GM18508 (cell line): ENCODE measurements at regions not wholly inside any gene's neighbourhood (a gene's known extent, or its start where the extent isn't known, plus 50 kb on each side); places are given as distances from the start of the nearest gene placed in this dataset.
"Not testable (repeated sequence)": the region's sequence is repeated elsewhere in the genome, so short reads cannot be mapped to it uniquely, and the experiment has no call there.

Experiments used
- ATAC-seq: cut with Tn5 transposase; IDR thresholded peaks from one replicate; pipeline ENCODE4 v1.9.1; 2021; ENCODE audit warnings: moderate number of reproducible peaks; ENCODE audit not compliant: insufficient read depth, unreplicated experiment

- ATAC-seq: no peak
Measured at GRCh38 chr4:19213388-19213787, 1038.3 kb upstream of the SLIT2 start.

GRCh38 chr4:19205853-19206252 lies 1045.9 kb upstream of the SLIT2 start:
- ATAC-seq: no peak

GRCh38 chr4:19197838-19198237 lies 1053.9 kb upstream of the SLIT2 start:
- not testable (repeated sequence) for ATAC-seq

- ATAC-seq: no peak
Measured at GRCh38 chr4:19195696-19196095, 1056.0 kb upstream of the SLIT2 start.

- no peak for ATAC-seq
Measured at GRCh38 chr4:19194672-19195071, 1057.0 kb upstream of the SLIT2 start.

GRCh38 chr4:19193274-19193981 lies 1058.3 kb upstream of the SLIT2 start:
- no peak for ATAC-seq

GRCh38 chr4:19191979-19192650 lies 1059.6 kb upstream of the SLIT2 start:
- ATAC-seq: no peak

- no peak for ATAC-seq
Measured at GRCh38 chr4:19187691-19188090, 1064.0 kb upstream of the SLIT2 start.

- no peak for ATAC-seq
Measured at GRCh38 chr4:19187096-19187495, 1064.6 kb upstream of the SLIT2 start.

- not testable (repeated sequence) for ATAC-seq
Measured at GRCh38 chr4:19181631-19182030, 1070.1 kb upstream of the SLIT2 start.

GRCh38 chr4:19178835-19179234 lies 1072.9 kb upstream of the SLIT2 start:
- no peak for ATAC-seq

GRCh38 chr4:19177616-19178015 lies 1074.1 kb upstream of the SLIT2 start:
- no peak for ATAC-seq

- no peak for ATAC-seq
Measured at GRCh38 chr4:19171832-19172231, 1079.9 kb upstream of the SLIT2 start.

- no peak for ATAC-seq
Measured at GRCh38 chr4:19167311-19167710, 1084.4 kb upstream of the SLIT2 start.

- no peak for ATAC-seq
Measured at GRCh38 chr4:19164334-19164733, 1087.4 kb upstream of the SLIT2 start.

GRCh38 chr4:19159874-19160273 lies 1091.8 kb upstream of the SLIT2 start:
- ATAC-seq: no peak

GRCh38 chr4:19158107-19158809 lies 1093.4 kb upstream of the SLIT2 start:
- ATAC-seq: no peak

- ATAC-seq: no peak
Measured at GRCh38 chr4:19156786-19157185, 1094.9 kb upstream of the SLIT2 start.

GRCh38 chr4:19155568-19155967 lies 1096.1 kb upstream of the SLIT2 start:
- ATAC-seq: no peak

GRCh38 chr4:19154267-19154666 lies 1097.4 kb upstream of the SLIT2 start:
- ATAC-seq: not testable (repeated sequence)

GRCh38 chr4:19152264-19152663 lies 1099.4 kb upstream of the SLIT2 start:
- no peak for ATAC-seq
